GM23248 (cell line): ENCODE measurements at regions not wholly inside any gene's neighbourhood (a gene's known extent, or its start where the extent isn't known, plus 50 kb on each side); places are given as distances from the start of the nearest gene placed in this dataset.

Source experiments
- EZH2 ChIP-seq: fragments of 200-600 bp; sonication (generic); IDR thresholded peaks from 2 replicates; pipeline ENCODE4 v1.6.1; 2018; ENCODE audit warnings: antibody characterized with exemption, mild to moderate bottlenecking; ENCODE audit not compliant: insufficient read depth, poor library complexity, severe bottlenecking
- EZH2phosphoT487 ChIP-seq: fragments of 200-600 bp; sonication (generic); IDR thresholded peaks from 2 replicates; pipeline ENCODE4 v1.6.1; 2018; ENCODE audit warnings: antibody characterized with exemption, moderate library complexity, mild to moderate bottlenecking, low read depth; ENCODE audit not compliant: insufficient read depth

DNA sequence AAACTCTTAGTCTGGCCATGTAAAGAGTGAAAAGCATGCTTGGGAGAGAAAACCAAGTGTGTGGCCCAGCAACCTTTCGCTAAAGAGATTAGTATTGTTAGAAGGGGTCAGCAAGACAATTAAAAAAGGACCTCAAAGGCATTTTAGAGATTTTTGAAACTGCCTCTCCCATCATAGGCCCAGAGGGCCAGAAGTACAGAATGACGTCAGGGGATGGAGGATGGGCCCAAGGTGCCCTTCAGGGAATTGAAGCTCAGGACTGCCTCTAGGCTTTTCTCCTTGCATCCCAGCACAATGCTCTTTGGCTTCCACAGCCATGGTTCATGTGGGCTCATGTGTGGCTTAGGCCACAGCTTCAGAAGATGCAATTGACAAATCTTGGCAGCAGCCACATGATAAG lies 287.0 kb upstream of the COX7C start:
- TF ChIP-seq EZH2phosphoT487: no peak
- TF ChIP-seq EZH2: no peak
